Muscle layer of duodenum (tissue), 2 donors: ENCODE measurements at regions not wholly inside any gene's neighbourhood (a gene's known extent, or its start where the extent isn't known, plus 50 kb on each side); places are given as distances from the start of the nearest gene placed in this dataset.
"Not testable (repeated sequence)": the region's sequence is repeated elsewhere in the genome, so short reads cannot be mapped to it uniquely, and the experiment has no call there.

Experiments used
- H3K27ac ChIP-seq: one replicate; pipeline ENCODE4 v1.7.0; 2013; ENCODE audit warnings: mild to moderate bottlenecking, low read length
- H3K27me3 ChIP-seq: one replicate; pipeline ENCODE4 v1.7.0; 2013; ENCODE audit warnings: low read depth, mild to moderate bottlenecking, control low read depth, low read length
- H3K36me3 ChIP-seq, 2 donors: one replicate each; pipeline ENCODE4 v1.7.0; 2013; ENCODE audit warnings: low read length in 2 of 2, control low read depth in 1 of 2, mild to moderate bottlenecking in 1 of 2; ENCODE audit not compliant: insufficient read depth in 2 of 2, control insufficient read depth in 1 of 2
- H3K4me1 ChIP-seq, 2 donors: one replicate each; pipeline ENCODE4 v1.7.0; 2013; ENCODE audit warnings: low read length in 2 of 2, mild to moderate bottlenecking in 2 of 2, control low read depth in 1 of 2, moderate library complexity in 1 of 2; ENCODE audit not compliant: insufficient read depth in 2 of 2, control insufficient read depth in 1 of 2
- H3K4me3 ChIP-seq, 2 donors: one replicate each; pipeline ENCODE4 v1.7.0; 2013; ENCODE audit warnings: low read length in 2 of 2, low read depth in 1 of 2, mild to moderate bottlenecking in 1 of 2
- H3K9me3 ChIP-seq, 2 donors: one replicate each; pipeline ENCODE4 v1.7.0; 2013; ENCODE audit warnings: low read length in 2 of 2, control low read depth in 1 of 2, mild to moderate bottlenecking in 1 of 2; ENCODE audit not compliant: control insufficient read depth in 1 of 2
- donor health status: healthy.

DNA sequence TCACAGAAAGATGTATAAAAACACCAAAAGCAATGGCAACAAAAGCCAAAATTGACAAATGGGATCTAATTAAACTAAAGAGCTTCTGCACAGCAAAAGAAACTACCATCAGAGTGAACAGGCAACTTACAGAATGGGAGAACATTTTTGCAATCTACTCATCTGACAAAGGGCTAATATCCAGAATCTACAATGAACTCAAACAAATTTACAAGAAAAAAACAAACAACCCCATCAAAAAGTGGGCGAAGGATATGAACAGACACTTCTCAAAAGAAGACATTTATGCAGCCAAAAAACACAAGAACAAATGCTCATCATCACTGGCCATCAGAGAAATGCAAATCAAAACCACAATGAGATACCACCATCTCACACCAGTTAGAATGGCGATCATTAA lies 674.4 kb downstream of the UQCRFS1 start:
- H3K36me3 ChIP-seq, H3K4me1 ChIP-seq, H3K9me3 ChIP-seq, H3K27me3 ChIP-seq, H3K27ac ChIP-seq, H3K4me3 ChIP-seq: not testable (repeated sequence)

- H3K4me1 ChIP-seq: no peaks in the 10 kb centered on the region
- no peaks in the 10 kb centered on the region for H3K27me3 ChIP-seq
- no peaks in the 10 kb centered on the region for H3K36me3 ChIP-seq
- H3K9me3 ChIP-seq: peaks cover 0 to 3% of the 10 kb centered on the region in 2 donors
- no peak overlapping the region for H3K27ac ChIP-seq
- H3K4me3 ChIP-seq: no peak overlapping the region
Observed at GRCh38 chr19:28537896-28538295, 675.1 kb downstream of the UQCRFS1 start.

GRCh38 chr19:28537079-28537478 lies 675.9 kb downstream of the UQCRFS1 start:
- Histone ChIP-seq H3K27ac (no peak overlapping the region), H3K4me3 (no peak overlapping the region), H3K36me3 (no peaks in the 10 kb centered on the region), H3K9me3 (peaks cover 0 to 3% of the 10 kb centered on the region in 2 donors), H3K4me1 (no peaks in the 10 kb centered on the region), H3K27me3 (no peaks in the 10 kb centered on the region)

GRCh38 chr19:28535352-28535775 lies 677.6 kb downstream of the UQCRFS1 start:
- Histone ChIP-seq H3K27ac (no peak overlapping the region), H3K36me3 (no peaks in the 10 kb centered on the region), H3K4me1 (no peaks in the 10 kb centered on the region), H3K27me3 (no peaks in the 10 kb centered on the region), H3K9me3 (peaks cover 0 to 3% of the 10 kb centered on the region in 2 donors), H3K4me3 (no peak overlapping the region)

DNA sequence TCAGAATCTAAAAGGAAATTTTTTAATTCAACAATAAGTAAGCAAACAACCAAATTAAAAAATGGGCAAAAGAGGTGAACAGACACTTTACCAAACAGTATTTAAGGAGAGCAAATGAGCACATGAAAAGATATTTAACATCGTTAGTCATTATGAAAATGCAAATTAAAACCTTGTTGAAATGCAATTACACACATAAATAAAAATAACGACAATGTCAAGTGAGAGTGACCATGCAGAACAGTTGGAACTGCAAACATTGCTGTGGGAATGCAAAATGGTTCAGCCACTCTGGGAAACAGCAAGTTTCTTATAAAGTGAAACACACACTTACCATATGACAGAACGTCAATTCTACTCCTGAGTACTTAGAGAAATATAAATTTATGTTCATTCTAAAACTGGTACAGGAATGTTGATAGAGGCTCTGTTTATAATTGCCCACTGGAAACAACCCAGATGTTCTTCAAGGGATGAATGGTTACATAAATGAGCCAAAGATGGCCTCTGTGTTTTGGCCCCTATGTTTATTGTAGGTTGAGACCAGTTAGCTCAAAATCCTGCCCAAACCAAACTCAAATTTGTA lies 678.1 kb downstream of the UQCRFS1 start:
- H3K27ac ChIP-seq: no peak overlapping the region
- no peaks in the 10 kb centered on the region for H3K4me1 ChIP-seq
- H3K27me3 ChIP-seq: no peaks in the 10 kb centered on the region
- no peak overlapping the region for H3K4me3 ChIP-seq
- H3K36me3 ChIP-seq: no peaks in the 10 kb centered on the region
- peaks cover 0 to 3% of the 10 kb centered on the region in 2 donors for H3K9me3 ChIP-seq

- Histone ChIP-seq H3K36me3 (no peaks in the 10 kb centered on the region), H3K27me3 (no peaks in the 10 kb centered on the region), H3K9me3 (peaks cover 0 to 3% of the 10 kb centered on the region in 2 donors), H3K4me1 (no peaks in the 10 kb centered on the region), H3K4me3 (no peak overlapping the region), H3K27ac (no peak overlapping the region)
Observed at GRCh38 chr19:28532765-28533341, 680.1 kb downstream of the UQCRFS1 start.

GRCh38 chr19:28531979-28532378 lies 681.0 kb downstream of the UQCRFS1 start:
- Histone ChIP-seq H3K4me1 (no peaks in the 10 kb centered on the region), H3K27ac (no peak overlapping the region), H3K9me3 (peaks cover 0 to under 1% of the 10 kb centered on the region in 2 donors), H3K36me3 (no peaks in the 10 kb centered on the region), H3K4me3 (no peak overlapping the region), H3K27me3 (no peaks in the 10 kb centered on the region)

DNA sequence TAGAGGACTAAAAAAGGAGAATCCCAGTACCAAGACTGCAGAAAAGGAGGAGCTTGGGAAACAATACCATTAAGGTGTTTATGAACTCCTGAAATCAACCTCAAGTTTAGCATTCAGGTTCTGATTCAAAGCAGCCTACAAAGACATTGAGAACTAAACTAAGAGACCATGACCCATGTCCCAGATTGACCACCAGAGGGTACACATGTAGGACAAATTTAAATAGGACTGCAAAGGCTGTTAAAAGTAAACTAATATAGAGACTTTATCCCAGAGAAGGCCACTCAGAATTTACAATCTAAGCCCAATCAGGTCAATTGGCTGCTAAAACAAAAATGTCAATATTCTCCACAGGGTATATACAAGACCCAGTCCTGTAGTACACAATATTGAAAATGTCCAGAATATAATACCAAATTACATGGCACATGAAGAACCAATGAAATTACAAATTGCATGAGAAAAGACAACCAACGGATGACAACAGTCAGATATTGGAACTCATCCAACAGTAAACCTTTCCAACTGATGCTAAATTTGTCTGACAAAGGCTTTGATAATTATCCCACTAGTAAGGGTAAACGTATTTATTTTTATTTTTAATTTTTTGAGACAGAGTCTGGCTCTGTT lies 682.4 kb downstream of the UQCRFS1 start:
- H3K27me3 ChIP-seq: no peaks in the 10 kb centered on the region
- H3K4me1 ChIP-seq: no peaks in the 10 kb centered on the region
- H3K27ac ChIP-seq: no peak overlapping the region
- H3K4me3 ChIP-seq: no peak overlapping the region
- H3K9me3 ChIP-seq: no peaks in the 10 kb centered on the region
- no peaks in the 10 kb centered on the region for H3K36me3 ChIP-seq

- no peaks in the 10 kb centered on the region for H3K36me3 ChIP-seq
- no peak overlapping the region for H3K27ac ChIP-seq
- H3K4me3 ChIP-seq: no peak overlapping the region
- H3K27me3 ChIP-seq: no peaks in the 10 kb centered on the region
- no peaks in the 10 kb centered on the region for H3K4me1 ChIP-seq
- H3K9me3 ChIP-seq: no peaks in the 10 kb centered on the region
Observed at GRCh38 chr19:28526038-28526437, 686.9 kb downstream of the UQCRFS1 start.

DNA sequence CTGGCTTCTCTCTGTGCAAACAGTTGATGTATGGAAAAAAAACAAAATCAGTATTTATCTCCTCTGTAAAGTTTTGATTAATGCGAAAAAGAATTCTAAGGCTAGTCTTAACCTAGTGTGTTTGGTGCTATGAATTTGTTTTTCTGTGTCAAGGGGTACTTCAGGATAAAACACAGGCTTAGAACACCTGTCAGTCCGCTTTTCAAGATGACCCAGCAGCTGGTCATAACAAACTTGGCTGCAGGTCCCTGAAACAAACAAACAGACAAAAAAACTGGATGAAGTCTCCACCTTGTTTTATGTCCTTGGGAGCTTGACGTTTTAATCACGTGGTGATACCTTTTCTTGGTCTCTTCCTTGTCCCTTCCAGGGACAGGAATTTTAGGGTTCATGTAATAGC lies 689.3 kb downstream of the UQCRFS1 start:
- Histone ChIP-seq H3K27me3 (no peaks in the 10 kb centered on the region), H3K9me3 (no peaks in the 10 kb centered on the region), H3K4me3 (no peak overlapping the region), H3K36me3 (no peaks in the 10 kb centered on the region), H3K27ac (no peak overlapping the region), H3K4me1 (no peaks in the 10 kb centered on the region)

DNA sequence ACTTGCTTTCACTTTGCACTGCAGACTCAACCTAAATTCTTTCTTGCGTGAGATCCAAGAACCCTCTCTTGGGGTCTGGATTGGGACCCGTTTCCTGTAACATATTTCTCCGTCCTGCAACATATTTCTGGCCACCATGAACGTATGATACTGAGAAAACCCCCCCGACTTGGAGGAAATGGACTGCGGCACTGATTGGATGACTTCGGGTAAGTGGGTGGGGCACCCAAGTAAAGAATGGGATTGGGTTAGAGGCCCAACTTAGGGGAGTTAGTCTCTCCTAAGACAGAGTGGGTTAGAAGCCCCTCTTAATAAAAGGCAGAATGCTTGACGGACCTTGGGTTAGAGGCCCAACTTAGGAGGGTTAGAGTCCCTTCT lies 690.4 kb downstream of the UQCRFS1 start:
- Histone ChIP-seq H3K4me3 (no peak overlapping the region), H3K27me3 (no peaks in the 10 kb centered on the region), H3K4me1 (no peaks in the 10 kb centered on the region), H3K9me3 (no peaks in the 10 kb centered on the region), H3K27ac (no peak overlapping the region), H3K36me3 (no peaks in the 10 kb centered on the region)
